ENCODE measurements at regions not wholly inside any gene's neighbourhood (a gene's known extent, or its start where the extent isn't known, plus 50 kb on each side); places are given as distances from the start of the nearest gene placed in this dataset.

DNA sequence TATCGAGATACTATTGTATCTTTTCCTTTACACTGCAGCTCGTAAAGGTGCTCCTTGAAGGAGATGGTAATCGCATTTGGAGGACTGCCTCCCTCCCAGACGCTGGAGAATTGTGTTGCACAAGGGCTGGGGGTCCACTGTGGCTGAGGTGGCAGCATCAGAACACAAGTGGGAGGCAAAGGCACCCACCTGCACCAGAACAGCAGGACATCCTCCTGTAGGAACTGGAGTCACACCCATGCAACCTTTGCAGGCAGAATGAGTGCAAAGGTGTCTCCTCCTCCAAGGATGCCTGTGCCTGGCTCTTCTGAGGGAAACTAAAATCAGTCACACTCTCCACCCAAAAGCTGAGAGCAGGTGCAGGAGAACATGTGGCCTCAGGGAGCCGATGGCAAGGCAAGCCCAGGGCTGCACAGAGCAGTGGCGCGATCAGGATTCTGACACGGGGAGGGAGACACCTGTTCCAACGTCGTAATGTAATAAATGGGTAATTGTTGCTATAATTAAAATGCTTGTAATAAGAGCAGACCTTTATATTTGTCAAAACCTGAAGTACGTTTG, 1501.4 kb downstream of the TBC1D22A start:
- TF ChIP-seq, protein P1, sequence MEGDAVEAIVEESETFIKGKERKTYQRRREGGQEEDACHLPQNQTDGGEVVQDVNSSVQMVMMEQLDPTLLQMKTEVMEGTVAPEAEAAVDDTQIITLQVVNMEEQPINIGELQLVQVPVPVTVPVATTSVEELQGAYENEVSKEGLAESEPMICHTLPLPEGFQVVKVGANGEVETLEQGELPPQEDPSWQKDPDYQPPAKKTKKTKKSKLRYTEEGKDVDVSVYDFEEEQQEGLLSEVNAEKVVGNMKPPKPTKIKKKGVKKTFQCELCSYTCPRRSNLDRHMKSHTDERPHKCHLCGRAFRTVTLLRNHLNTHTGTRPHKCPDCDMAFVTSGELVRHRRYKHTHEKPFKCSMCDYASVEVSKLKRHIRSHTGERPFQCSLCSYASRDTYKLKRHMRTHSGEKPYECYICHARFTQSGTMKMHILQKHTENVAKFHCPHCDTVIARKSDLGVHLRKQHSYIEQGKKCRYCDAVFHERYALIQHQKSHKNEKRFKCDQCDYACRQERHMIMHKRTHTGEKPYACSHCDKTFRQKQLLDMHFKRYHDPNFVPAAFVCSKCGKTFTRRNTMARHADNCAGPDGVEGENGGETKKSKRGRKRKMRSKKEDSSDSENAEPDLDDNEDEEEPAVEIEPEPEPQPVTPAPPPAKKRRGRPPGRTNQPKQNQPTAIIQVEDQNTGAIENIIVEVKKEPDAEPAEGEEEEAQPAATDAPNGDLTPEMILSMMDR (IDR thresholded peaks at IDR 0.05; ENCODE audit: borderline replicate concordance, insufficient read depth, low read depth, low read length), result no peak
- no peak overlapping the region for H3K4me3 ChIP-seq (ENCODE audit: low read depth, low read length)

DNA sequence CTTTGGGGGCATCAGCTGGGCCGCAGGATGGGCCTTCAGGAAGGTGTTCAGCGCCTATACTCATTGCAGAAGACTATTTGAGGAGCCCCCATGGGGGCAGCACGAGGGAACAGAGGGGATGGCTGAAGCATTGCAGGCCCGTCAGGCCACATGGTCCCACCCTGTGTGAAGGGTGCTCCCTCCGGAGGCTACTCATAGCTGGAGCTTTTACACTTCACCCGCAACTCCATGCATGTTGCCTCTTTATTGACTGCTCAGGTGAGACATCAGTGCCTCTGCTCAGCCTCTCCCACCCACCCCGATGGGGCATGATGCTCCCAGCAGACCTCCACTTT, 1500.9 kb downstream of the TBC1D22A start:
- TF ChIP-seq, protein P1 (IDR thresholded peaks at IDR 0.05; ENCODE audit: borderline replicate concordance, insufficient read depth, low read depth, low read length), result no peak
- no peak overlapping the region for H3K4me3 ChIP-seq (ENCODE audit: low read depth, low read length)

DNA sequence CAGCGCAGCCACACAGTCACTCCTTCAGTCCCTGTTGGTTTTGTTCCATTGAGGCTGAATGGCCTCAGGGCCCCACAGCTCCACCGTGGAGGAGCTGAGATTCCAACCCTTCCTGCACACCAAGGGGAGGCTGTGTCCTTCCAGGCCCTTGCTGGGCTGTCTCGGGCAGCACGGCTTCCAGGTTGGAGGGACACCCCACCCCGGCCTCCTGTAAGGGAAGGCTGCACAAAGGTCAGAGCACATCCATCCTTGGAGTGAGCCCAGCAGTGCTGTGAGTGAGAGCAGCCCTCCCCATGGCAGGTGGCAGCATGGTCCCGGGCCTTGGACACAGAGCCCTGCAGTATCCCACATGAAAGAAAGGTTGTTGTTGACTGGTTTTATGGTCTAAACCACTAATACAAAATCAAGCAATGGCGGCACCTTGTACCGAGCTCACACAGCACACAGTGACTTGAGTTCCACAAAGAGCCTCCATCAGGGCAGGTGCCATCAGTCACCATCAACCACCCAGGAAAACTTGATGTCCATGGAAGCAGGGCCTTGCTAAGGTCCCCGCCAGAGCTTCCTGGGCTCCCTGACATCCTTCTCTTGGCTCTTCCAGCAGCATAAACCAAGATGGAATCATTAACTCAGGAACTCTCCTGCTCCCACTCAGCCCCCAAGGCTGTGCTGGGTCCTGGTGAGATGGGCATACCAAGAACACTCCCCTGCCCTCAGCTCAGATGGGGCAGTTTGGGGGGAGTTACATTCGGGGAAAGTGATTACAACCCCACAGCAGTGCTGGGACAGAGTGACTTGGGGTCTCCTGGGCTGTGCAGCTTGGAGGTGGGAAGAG, 1500.4 kb downstream of the TBC1D22A start:
- TF ChIP-seq, protein P1 (IDR thresholded peaks at IDR 0.05; ENCODE audit: borderline replicate concordance, insufficient read depth, low read depth, low read length), result no peak
- no peak overlapping the region for H3K4me3 ChIP-seq (ENCODE audit: low read depth, low read length)

DNA sequence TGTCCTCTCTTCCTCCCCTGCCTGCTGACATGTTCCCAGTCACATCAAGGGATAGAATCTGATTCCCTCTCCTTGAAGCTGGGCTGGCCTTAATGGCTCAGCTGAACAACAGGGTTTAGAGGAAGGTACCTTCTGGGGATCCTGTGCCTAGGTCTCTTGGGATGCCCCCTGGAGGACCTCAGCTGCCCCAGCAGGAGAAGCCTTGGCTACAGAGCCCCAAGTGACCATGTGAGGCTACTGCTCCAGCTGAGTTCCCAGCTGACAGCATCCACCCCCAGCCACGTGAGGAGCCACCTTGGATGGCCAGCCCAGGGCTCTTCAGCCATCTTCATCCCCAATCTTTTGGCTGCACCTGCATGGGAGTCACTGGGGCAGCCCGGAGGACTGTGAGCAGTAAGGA, 1499.3 kb downstream of the TBC1D22A start:
- TF ChIP-seq, protein P1 (IDR thresholded peaks at IDR 0.05; ENCODE audit: borderline replicate concordance, insufficient read depth, low read depth, low read length), result no peak
- no peak overlapping the region for H3K4me3 ChIP-seq (ENCODE audit: low read depth, low read length)

DNA sequence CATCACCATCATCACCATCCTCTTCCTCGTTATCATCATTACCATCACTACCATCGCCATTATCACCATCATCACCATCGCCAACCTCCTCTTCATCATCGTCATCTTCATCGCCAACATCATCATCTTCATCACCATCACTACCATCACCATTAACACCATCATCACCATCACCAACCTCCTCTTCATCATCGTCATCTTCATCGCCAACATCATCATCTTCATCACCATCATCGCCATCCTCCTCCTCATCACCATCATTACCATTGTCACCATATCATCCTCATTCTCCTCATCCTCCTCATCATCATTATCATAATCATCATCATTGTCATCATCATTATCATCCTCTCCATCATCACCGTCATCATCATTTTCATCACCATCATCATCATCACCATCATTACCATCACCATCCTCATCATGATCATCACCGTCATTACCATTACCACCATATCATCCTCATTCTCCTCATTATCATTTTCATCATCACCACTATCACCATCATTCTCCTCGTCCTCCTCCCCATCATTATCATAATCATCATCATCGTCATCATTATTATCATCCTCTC, 1498.7 kb downstream of the TBC1D22A start:
- TF ChIP-seq, protein P1 (IDR thresholded peaks at IDR 0.05; ENCODE audit: borderline replicate concordance, insufficient read depth, low read depth, low read length), result no peak
- H3K4me3 ChIP-seq (ENCODE audit: low read depth, low read length), result no peak overlapping the region

DNA sequence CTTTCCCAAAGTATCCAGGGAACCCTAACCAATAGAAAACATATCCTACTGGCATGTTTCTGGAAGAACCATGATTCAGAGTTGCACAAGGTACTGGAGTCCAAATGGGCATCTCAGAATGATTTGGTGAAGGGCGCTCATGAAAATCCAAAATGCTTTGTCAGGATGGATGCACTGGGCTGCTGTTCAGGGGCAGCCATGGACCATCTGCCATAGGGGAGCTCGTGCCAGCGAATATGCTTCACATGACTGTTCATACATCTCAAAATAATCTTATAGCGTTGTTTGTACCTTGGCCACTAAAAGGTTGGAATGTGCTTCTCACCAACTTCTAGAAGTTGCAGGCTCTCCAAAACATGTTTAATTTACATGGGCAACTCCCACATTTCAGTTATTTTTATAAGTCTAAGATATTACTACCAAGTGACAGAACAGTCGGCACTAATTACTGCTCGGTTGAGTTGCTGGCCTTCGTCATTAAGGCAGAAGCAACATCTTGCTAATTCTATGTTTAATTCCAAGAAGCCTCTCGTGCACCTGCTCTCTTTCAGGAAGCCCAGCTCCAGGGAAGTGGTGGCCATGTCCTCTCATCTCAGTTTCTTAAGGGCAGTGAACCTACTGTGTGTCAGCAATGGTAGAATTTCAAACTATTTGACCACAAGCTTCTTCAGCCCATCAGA, 1497.7 kb downstream of the TBC1D22A start:
- no peak overlapping the region for H3K4me3 ChIP-seq (ENCODE audit: low read depth, low read length)
- TF ChIP-seq, protein P1 (IDR thresholded peaks at IDR 0.05; ENCODE audit: borderline replicate concordance, insufficient read depth, low read depth, low read length), result no peak
